ENCODE measurements at regions not wholly inside any gene's neighbourhood (a gene's known extent, or its start where the extent isn't known, plus 50 kb on each side); places are given as distances from the start of the nearest gene placed in this dataset.

GRCh38 chr14:34224221-34224620 lies 237.8 kb downstream of the SPTSSA start:
- TF ChIP-seq YY1 (IDR thresholded peaks at IDR 0.05; ENCODE audit: extremely low read depth, insufficient replicate concordance, low read depth, low read length) (no peak), POLR2AphosphoS5 (IDR thresholded peaks at IDR 0.05; ENCODE audit: low read depth, low read length) (no peak), CTCF (IDR thresholded peaks at IDR 0.05 in 2 of 3, conservative IDR thresholded peaks at IDR 0.05 in 1 of 3; ENCODE audit: borderline replicate concordance in 1 of 3, insufficient read depth in 1 of 3, low read depth in 2 of 3, low read length in 2 of 3) (no peak), CBX3 (IDR thresholded peaks at IDR 0.05; ENCODE audit: low read depth) (no peak), POLR2A (IDR thresholded peaks at IDR 0.05; ENCODE audit: borderline replicate concordance, extremely low read depth, insufficient read depth, insufficient read length) (no peak), JUND (IDR thresholded peaks at IDR 0.05) (no peak), TCF7L2 (IDR thresholded peaks at IDR 0.05; ENCODE audit: borderline replicate concordance, extremely low read depth, insufficient read depth, insufficient read length) (no peak), SIN3A (IDR thresholded peaks at IDR 0.05; ENCODE audit: low read depth) (no peak)
- TF ChIP-seq, protein P1, sequence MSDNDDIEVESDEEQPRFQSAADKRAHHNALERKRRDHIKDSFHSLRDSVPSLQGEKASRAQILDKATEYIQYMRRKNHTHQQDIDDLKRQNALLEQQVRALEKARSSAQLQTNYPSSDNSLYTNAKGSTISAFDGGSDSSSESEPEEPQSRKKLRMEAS (IDR thresholded peaks at IDR 0.05): no peak

All from HCT116 (cell line).